Vagina (tissue), 2 donors: ENCODE measurements at regions not wholly inside any gene's neighbourhood (a gene's known extent, or its start where the extent isn't known, plus 50 kb on each side); places are given as distances from the start of the nearest gene placed in this dataset.

Experiments used
- POLR2AphosphoS5 ChIP-seq, 2 donors: sonication (generic); formaldehyde crosslinking; IDR thresholded peaks; one replicate each; pipeline ENCODE4 v1.9.0; 2017; ENCODE audit warnings: antibody characterized with exemption in 2 of 2, mild to moderate bottlenecking in 2 of 2, low read depth in 1 of 2; ENCODE audit not compliant: insufficient read depth in 1 of 2
- TF ChIP-seq, protein P1 (sequence below), 3 experiments: fragments of 450-650 bp in 2 of 3; fragments of 200-600 bp in 1 of 3; sonication (generic) in 1 of 3; IDR thresholded peaks; one replicate each; pipeline ENCODE4 v1.5.1; 2017 to 2019; ENCODE audit warnings: antibody characterized with exemption in 3 of 3, mild to moderate bottlenecking in 2 of 3, moderate library complexity in 2 of 3

DNA sequence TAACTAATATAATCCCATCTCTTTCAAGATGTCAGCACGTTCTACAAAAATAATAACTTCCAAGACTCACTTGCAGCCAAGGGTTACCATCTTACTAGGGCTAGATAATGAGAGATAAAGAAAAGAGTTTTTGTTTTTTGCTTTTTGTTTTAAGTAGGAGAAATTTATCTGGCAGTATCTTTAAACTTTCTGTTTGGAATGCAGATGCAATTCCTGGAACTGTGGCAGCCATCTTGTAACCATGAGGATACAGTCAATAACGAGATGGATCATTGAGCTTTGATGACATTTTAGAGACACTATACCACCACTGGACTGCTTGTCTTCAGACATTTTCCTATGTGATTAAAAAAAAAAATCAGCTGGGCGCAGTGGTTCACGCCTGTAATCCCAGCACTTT, 171.2 kb upstream of the ARID2 start:
- TF ChIP-seq, protein P1, sequence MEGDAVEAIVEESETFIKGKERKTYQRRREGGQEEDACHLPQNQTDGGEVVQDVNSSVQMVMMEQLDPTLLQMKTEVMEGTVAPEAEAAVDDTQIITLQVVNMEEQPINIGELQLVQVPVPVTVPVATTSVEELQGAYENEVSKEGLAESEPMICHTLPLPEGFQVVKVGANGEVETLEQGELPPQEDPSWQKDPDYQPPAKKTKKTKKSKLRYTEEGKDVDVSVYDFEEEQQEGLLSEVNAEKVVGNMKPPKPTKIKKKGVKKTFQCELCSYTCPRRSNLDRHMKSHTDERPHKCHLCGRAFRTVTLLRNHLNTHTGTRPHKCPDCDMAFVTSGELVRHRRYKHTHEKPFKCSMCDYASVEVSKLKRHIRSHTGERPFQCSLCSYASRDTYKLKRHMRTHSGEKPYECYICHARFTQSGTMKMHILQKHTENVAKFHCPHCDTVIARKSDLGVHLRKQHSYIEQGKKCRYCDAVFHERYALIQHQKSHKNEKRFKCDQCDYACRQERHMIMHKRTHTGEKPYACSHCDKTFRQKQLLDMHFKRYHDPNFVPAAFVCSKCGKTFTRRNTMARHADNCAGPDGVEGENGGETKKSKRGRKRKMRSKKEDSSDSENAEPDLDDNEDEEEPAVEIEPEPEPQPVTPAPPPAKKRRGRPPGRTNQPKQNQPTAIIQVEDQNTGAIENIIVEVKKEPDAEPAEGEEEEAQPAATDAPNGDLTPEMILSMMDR (IDR thresholded peaks at IDR 0.05), result no peak
- no peak for TF ChIP-seq POLR2AphosphoS5 (IDR thresholded peaks at IDR 0.05; ENCODE audit: insufficient read depth in 1 of 2, low read depth in 1 of 2)
